T-helper 2 cell (primary cell): ENCODE measurements at regions not wholly inside any gene's neighbourhood (a gene's known extent, or its start where the extent isn't known, plus 50 kb on each side); places are given as distances from the start of the nearest gene placed in this dataset.
"Not testable (repeated sequence)": the region's sequence is repeated elsewhere in the genome, so short reads cannot be mapped to it uniquely, and the experiment has no call there.

Experiments
- DNase-seq, 5 experiments: peaks; one replicate each; pipeline versions ENCODE4 v3.0.0 to v3.0.0-alpha.2; 2012 to 2022

DNA sequence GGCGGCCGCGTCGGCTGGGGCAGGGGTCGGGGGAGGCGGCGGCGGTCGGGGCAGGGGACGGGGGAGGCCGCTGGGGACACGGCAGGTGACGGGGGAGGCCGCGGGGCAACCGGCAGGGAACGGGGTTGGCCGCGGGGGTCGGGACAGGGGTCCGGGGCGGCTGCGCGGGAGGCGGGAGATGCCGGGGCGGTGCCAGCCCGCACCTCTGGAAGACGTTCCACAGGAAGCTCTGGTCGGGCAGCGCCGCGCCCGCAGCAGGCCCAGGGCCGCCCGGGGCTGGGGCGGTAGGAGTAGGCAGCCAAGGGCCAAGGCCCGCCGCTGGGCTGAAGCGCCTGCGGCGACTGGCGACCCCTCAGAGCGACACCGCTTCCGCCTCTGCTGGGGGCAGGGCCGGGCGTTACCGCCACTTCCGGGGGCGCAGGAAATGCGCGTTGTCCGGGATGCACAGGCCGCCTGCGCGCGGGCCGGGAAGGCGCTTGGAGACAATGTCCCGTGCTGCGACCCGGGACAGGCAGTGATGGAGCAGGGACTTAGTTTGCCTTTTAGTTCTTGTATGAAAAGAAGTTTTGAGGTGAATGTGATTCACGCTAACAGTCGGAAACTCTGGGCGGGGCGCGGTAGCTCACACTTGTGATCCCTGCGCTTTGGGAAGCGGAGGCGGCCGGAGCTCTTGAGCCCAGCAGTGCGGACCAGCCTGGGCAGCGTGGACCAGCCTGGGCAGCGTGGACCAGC, 110.0 kb upstream of the LPCAT1 start:
- DNase-seq: peak in 4 of 5 experiments; percentile 39 to 88 (median 56)

DNA sequence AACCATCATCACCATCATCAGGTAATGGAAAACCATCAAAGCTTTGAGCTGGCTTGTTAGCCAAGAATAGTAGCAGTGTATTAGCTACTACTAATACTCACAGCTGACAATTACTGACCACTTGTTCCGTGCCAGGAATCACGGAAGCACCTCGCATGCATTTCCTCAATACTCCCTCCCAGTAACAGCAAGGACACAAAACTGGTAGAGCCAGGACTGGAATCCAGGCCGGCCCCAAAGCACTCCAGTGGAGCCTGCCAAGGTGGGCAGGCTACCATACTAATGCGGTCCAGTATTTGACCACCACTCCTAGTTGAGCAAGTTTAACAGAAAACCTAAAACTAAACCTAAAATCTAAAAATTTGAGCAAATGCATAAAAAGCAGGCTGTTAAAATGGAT, 107.2 kb upstream of the LPCAT1 start:
- DNase-seq: not testable (repeated sequence)

DNA sequence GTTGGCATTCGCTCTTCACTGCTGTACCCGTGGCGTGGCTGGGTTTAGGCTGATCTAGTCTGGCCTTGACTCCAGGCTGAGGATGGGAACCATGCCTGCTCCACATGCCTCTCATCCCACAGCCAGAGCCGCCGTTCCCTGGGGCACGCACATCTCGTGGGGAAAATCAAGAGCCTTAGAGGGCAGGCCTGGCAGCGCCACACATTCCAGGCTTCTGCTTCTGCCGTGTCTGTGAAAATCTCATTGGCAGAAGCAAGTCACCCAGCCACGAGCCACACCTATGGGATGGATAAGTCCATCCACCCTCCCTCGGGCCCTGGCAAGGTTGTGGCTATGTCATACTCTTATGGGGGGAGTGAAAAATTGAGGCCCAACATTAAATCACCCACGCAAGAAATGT, 102.6 kb upstream of the LPCAT1 start:
- DNase-seq: not testable (repeated sequence)

DNA sequence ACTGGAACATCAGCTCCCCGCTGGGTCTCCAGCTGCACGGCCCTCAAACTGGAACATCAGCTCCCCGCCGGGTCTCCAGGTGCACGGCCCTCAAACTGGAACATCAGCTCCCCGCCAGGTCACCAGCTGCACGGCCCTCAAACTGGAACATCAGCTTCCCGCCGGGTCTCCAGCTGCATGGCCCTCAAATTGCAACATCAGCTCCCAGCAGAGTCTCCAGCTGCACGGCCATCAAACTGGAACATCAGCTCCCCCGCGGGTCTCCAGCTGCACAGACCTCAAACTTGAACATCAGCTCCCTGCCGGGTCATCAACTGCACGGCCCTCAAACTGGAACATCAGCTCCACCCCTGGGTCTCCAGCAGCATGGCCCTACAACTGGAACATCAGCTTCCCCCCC, 95.8 kb upstream of the LPCAT1 start:
- not testable (repeated sequence) for DNase-seq

DNA sequence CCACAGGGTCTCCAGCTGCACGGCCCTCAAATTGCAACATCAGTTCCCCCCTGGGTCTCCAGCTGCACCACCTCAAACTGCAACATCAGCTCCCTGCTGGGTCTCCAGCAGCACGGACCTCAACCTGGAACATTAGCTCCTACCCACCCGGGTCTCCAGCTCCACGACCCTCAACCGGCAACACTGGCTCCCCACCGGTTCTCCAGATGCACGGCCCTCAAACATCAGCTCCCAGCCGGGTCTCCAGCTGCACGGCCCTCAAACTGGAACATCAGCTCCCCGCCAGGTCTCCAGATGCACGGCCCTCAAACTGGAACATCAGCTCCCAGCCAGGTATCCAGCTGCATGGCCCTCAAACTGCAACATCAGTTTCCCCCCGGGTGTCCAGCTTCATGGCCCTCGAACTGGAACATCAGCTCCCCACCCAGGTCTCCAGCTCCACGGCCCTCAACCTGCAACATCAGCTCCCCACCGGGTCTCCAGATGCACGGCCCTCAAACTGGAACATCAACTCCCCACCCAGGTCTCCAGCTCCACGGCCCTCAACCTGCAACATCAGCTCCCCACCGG, 94.6 kb upstream of the LPCAT1 start:
- not testable (repeated sequence) for DNase-seq

DNA sequence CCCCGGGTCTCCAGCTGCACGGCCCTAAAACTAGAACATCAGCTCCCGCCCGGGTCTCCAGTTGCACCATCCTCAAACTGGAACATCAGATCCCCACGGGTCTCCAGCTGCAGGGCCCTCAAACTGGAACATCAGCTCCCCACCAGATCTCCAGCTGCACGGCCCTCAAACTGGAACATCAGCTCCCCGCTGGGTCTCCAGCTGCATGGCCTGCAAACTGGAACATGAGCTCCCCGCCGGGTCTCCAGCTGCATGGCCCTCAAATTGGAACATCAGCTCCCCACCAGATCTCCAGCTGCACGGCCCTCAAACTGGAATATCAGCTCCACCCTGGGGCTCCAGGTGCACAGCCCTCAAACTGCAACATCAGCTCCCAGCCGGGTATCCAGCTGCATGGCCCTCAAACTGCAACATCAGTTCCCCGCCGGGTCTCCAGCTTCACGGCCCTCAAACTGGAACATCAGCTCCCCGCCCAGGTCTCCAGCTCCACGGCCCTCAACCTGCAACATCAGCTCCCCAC, 93.5 kb upstream of the LPCAT1 start:
- DNase-seq: not testable (repeated sequence)

DNA sequence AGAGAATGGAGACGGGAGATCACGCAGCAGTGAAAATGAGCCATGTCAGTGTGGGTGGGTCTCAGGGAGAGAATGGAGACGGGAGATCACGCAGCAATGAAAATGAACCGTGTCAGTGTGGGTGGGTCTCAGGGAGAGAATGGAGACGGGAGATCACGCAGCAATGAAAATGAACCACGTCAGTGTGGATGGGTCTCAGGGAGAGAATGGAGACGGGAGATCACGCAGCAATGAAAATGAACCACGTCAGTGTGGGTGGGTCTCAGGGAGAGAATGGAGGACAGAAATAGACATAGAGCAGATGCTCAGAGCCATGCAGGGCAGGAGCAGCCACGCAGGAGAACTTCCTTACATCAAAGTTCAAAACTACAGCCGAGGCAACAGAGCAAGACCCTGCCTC, 89.8 kb upstream of the LPCAT1 start:
- DNase-seq: not testable (repeated sequence)

DNA sequence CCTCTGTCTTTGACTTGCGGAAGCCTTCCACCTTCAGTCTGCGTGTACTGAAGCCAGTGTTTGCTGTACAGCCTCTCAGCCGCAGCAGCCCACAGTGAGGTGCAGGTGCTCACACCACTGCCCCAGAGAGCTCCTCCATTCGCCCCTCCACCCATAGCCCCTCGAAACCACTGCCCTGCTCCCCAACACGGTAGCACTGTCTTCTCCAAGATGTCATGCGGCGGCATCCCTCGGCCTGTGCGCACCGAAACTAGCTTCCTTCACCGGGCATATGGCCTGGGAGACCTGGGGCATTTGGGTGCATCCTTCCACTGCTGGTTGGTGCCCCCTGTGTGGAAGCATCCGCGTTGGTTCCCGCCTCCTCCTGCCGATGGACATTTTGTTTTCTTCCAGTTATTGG, 86.8 kb upstream of the LPCAT1 start:
- DNase-seq: not testable (repeated sequence)

DNA sequence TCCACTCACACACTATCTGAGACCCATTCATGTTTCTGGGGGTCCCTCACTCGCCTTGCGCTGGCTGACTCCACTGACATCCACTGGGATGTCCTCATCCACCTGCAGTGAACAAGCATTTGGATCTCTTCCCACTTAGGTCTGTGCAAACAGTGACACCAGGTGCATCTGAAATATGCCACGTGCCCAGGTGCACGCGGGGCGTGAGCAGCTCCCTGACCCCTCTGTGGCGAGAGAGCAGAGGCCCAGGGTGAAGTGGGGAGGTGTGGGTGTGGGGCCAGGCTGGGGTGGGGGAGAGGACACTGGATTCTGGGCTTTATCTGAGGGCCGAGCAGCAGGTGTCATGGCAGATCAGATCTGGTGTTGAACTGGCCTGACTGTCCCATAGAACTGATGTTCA, 85.4 kb upstream of the LPCAT1 start:
- not testable (repeated sequence) for DNase-seq

DNA sequence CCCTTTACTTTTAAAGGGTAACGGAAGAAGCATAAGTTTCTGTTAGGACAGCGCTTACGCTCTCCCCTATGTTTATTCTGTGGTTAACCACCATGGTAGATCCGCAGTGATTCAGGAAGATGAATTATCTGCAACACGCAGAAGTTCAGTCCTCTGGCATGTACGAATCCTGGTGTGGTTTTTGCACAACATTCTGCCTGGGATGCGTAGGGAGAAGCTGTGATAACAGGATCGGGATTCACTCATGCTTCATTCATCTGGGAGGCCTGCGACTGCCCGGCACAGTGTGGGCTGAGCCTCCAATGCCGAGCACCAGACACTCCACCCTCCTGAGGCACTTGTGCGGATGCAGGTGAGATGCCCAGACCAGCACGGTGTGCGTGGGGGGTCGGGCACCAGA, 84.6 kb upstream of the LPCAT1 start:
- DNase-seq: peak in 2 of 5 experiments; percentile 17 to 68

DNA sequence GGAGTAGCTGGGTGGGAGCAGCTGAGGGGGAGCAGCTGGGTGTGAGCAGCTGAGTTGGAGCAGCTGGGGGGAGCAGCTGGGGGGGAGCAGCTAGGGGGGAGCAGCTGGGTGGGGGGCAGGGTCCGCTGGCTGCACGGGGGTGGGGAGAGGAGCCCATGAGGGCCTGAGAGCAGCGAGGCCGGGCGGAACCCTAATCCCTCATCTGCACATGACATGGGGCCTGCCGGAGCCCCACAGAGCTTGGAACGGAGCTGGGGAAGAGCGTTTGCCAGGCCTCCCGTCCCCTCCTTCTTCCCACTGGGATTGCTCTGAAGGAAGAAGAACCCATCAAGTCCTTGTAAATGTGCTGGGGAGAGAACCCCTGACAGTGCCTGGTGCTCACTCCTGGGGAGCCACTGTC, 83.2 kb upstream of the LPCAT1 start:
- not testable (repeated sequence) for DNase-seq

DNA sequence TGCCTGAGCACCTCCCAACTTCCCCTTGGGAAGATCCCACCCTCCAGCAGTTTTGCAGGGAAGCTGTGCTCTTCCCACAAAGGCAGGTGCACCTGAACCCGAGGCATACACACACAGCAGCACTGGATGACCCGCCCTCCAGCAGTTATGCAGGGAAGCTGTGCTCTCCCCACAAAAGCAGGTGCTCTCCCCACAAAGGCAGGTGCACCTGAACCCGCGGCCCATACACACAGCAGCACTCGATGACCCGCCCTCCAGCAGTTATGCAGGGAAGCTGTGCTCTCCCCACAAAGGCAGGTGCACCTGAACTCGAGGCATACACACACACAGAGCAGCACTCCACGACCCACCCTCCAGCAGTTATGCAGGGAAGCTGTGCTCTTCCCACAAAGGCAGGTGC, 80.2 kb upstream of the LPCAT1 start:
- DNase-seq: not testable (repeated sequence)

DNA sequence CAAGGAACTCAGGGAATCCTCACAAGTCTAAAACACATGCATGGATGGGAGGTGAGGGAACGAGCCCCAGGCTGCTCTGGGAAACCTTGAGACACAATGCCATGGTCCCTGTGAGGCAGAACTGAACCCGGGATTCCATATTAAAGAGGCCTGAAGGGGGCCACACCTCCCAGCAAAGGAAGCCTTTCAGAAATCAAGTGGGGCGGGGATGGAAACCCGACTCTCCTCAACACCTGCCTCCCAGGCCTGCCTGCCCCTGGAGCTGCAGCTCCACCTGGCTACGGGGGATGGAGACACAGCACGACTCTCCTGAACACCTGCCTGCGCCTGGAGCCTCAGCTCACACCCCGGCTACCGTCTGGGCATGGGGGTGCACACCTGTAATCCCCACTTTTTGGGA, 77.8 kb upstream of the LPCAT1 start:
- peak in 1 of 5 experiments; percentile 15 for DNase-seq

DNA sequence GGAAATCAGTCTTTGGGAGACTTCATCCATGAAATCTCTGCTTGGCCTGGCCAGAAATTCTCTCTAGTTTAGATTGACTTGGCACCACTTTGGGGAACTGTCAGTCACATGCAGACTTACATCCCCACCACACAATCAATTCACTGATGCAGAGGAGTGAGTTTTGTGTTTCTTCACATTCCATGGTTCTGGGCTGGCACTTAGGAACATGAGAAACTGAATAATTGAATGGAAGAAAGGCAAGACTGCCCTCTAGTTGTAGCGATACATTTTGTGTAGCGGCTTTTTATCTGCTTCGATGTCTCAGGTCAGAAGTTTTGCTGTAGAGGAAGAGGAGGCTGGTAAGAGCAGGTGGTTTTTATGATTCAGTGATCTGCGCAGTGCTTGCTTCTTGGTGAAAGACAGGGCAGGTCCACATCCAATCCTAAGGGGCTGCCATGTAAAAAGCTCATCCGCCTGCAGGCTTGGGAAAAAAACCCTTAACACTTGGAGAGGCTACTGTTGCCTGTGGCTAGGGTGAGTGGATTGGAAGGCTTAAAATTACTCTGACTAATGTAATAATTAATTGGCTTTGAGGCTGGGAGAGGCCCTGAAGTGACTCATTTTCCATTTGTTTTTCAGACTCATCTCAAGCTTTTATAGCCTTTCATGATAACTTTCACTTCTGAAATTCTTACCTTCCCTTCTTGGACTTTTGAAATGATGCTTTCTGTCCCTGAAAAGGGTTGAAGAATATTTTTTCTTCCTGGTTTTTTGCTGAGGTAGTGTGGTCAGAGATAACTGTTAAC, 75.4 kb upstream of the LPCAT1 start:
- DNase-seq: peak in 1 of 5 experiments; percentile 20

DNA sequence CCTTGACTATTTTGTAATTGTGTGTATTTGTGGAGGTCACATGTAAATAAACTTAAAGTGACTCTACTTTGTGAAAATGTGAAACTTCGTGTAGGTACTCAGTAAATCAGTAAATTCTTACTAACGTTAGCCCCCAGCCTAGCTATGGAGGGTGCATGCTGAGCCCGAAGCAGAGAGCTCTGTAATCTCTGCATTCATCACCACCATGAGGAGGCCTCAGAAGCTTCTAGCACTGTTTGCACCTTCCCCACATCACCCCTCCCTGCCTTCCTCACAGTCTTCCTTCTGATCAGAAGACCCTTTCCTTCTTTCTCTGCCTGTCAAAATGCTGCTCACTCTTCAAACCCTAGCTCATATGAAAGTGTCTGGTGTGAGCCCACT, 73.3 kb upstream of the LPCAT1 start:
- peak in 1 of 5 experiments; percentile 43 for DNase-seq

DNA sequence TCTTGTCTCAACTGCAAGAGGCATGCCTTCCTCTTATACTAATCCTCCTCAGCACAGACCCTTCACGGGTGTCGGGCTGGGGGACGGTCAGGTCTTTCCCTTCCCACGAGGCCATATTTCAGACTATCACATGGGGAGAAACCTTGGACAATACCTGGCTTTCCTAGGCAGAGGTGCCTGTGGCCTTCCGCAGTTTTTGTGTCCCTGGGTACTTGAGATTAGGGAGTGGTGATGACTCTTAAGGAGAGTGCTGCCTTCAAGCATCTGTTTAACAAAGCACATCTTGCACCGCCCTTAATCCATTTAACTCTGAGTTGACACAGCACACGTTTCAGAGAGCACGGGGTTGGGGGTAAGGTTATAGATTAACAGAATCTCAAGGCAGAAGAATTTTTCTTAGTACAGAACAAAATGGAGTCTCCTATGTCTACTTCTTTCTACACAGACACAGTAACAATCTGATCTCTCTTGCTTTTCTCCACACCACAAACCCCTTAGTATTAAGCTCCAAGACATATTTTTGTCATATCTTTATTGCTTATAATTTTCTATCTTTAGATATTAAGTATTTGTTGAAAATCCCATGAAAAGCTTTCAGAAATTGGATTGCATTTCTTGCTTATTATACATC, 72.8 kb upstream of the LPCAT1 start:
- DNase-seq: not testable (repeated sequence)

DNA sequence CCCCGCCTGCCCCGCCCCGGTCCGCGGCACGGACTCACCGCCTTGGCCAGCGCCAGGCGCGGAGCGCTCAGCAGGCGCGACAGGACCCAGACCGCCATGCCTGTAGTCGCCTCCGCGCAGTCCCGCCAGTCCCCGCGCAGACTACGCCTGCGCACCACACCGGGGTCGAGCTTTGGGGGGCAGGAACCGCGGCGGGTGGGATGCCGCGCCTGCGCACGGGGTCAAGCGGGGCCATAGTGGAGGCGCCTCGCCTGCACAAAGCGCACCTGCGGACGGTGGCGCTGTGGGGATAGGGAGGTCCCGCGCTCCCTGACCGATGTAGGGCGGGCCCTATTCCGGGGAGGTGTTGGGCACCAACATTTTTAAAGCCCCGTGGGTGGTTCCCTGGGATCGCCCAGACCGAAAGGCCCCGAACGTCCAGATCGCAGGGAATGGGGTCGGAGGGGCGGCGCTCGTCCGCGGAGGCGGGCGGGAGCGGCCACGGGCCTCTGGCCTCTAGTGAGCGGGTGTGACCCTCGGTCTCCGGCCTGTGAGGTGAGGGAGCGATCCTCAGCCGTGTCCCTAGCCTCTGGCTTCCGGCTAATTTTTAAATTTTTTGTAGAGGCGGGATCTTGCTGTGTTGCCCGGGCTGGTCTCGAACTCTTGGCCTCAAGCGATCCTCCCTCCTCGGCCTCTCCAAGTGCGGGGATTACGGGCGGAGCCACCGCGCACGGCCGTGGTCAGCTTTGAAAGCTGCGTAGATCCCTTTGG, 70.8 kb upstream of the LPCAT1 start:
- DNase-seq: peak; percentile 27 to 78 (median 41)

DNA sequence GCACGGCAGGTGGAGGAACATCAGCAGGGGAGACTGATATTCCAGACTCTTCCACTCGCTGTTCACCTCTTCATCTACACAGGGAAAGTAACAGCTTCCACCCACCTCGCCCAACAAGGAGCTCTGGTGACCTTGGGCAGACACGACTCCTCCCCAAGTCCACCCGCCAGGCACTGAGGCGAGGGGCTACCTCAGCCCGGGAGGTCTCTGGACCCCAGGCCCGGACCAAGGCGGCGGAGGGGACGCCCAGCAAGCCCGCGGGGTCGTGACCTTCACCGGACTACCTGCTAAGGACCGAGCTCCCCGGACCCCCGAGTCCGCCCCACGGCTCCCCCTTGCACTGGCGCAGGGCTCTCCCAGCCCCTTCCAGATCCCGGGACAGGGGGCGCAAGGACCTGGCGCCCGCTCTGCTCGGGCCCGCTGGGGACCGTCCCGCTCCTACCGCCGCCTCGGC, 70.2 kb upstream of the LPCAT1 start:
- DNase-seq: no peak

DNA sequence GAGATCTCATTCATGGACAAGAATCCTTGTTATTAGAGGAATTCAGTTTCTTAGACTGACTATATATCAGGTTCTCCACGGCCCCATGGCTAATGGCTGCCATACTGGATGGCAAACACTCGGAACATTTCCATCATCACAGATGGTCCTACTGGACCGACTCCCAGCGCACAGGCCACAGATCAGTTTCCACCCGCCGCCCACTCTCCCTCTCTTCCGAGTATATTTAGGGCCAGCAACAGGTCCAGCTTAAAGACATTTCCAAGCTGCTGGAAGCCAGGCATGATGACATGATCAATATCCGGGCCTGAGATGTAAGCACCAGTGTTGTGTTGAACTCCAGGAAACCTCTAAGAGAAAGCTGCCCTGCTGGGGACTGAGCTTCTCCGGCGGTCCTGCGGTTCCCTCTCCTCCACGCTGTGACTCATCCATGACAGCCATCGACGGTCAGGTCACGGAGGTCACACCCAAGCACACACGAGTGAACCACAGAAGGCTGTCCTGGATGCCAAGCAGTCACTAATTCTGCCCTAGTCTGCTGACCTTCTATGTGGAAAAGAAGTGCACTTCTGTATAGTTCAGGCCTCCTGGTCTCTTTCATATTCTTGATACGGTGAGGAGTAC, 64.4 kb upstream of the LPCAT1 start:
- not testable (repeated sequence) for DNase-seq

DNA sequence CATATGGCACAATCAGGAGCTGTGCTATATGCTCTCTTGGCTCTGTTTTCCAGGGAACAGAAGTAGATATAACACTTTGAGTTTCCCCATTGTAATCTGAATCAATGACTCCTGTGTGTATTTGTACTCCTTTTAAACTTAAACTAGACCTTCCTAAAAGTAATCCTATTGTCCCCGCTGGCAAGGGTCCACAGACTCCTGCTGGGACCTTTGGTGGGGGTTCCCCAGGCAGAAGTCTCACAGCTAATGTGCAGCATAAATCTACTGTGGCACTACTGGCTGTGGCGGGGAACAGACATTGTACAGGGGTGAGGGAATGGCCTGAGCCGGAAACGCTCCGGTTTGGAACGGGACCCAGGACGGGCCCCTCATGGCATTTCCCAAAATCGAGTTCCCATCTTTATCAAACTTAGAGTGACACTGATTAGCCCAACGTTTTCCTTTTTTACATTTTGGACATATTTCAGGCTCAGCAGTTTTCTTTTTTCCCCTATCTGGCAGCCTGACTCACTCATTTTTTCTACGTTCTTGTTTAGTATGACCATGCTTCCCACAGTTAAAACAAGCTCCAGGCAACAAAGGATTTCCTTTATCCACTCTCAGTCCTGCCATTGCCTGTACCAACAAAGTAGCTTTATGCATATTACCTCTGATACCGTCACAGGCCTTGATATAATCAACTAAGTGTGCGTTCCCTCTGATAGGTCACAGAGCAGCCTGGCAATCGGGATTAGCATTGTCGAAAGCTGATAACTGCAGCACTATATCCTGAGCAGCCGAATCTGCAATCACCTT, 59.5 kb upstream of the LPCAT1 start:
- DNase-seq: not testable (repeated sequence)

DNA sequence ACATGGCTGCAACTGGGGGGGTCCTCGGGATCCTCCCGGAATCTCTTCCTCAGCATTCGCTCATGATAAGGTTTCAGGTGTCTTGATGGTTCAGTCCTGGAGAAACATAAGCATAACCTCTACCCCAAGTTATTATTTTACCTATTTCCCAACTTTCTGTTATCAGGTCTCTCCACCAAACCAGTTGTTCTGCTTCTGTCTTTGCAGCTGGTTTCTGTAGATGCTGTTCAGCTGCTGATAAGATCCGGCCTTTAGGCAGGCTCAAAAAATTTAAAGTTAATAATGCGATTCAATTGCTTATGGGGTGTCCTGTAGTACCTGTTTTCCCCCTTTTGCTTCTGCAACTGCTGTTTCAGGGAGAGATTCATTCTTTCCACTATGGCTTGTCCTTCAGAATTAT, 55.6 kb upstream of the LPCAT1 start:
- not testable (repeated sequence) for DNase-seq
